ENCODE measurements at regions not wholly inside any gene's neighbourhood (a gene's known extent, or its start where the extent isn't known, plus 50 kb on each side); places are given as distances from the start of the nearest gene placed in this dataset.
"Not testable (repeated sequence)": the region's sequence is repeated elsewhere in the genome, so short reads cannot be mapped to it uniquely, and the experiment has no call there.

GRCh38 chr6:169973588-169974467 is 222.4 kb downstream of the ERMARD start:
- DNase-seq: not testable (repeated sequence)

GRCh38 chr6:169972736-169973135 is 221.3 kb downstream of the ERMARD start:
- no peak for DNase-seq

GRCh38 chr6:169972101-169972651 is 220.8 kb downstream of the ERMARD start:
- DNase-seq: no peak

- DNase-seq: no peak
Measured at GRCh38 chr6:169971081-169971861, 219.8 kb downstream of the ERMARD start.

GRCh38 chr6:169970306-169970988 is 219.0 kb downstream of the ERMARD start:
- no peak for DNase-seq

GRCh38 chr6:169969372-169970099 is 218.1 kb downstream of the ERMARD start:
- no peak for DNase-seq

- no peak for DNase-seq
Measured at GRCh38 chr6:169968541-169969270, 217.3 kb downstream of the ERMARD start.

GRCh38 chr6:169967687-169968086 is 216.3 kb downstream of the ERMARD start:
- DNase-seq: no peak

GRCh38 chr6:169966312-169967181 is 215.1 kb downstream of the ERMARD start:
- DNase-seq: no peak

GRCh38 chr6:169965657-169966311 is 214.4 kb downstream of the ERMARD start:
- DNase-seq: no peak

- DNase-seq: no peak
Measured at GRCh38 chr6:169965239-169965638, 213.8 kb downstream of the ERMARD start.

GRCh38 chr6:169964486-169965180 is 213.2 kb downstream of the ERMARD start:
- no peak for DNase-seq

- DNase-seq: no peak
Measured at GRCh38 chr6:169963581-169964297, 212.3 kb downstream of the ERMARD start.

- no peak for DNase-seq
Measured at GRCh38 chr6:169962604-169963469, 211.4 kb downstream of the ERMARD start.

- no peak for DNase-seq
Measured at GRCh38 chr6:169961772-169962561, 210.5 kb downstream of the ERMARD start.

- DNase-seq: no peak
Measured at GRCh38 chr6:169960886-169961611, 209.6 kb downstream of the ERMARD start.

Data from NCI-H748 treated with DMSO at 0.1 percent for 48 hours (cell line).